Activated CD8-positive, alpha-beta memory T cell treated with anti-CD3 and anti-CD28 coated beads for 48 hours (primary cell): ENCODE measurements at regions not wholly inside any gene's neighbourhood (a gene's known extent, or its start where the extent isn't known, plus 50 kb on each side); places are given as distances from the start of the nearest gene placed in this dataset.
"Not testable (repeated sequence)": the region's sequence is repeated elsewhere in the genome, so short reads cannot be mapped to it uniquely, and the experiment has no call there.

Experiments
- DNase-seq, 3 experiments: peaks; one replicate each; pipeline ENCODE4 v3.0.0-alpha.2; 2020; ENCODE audit warnings: low read depth in 2 of 3, low spot score in 2 of 3

DNA sequence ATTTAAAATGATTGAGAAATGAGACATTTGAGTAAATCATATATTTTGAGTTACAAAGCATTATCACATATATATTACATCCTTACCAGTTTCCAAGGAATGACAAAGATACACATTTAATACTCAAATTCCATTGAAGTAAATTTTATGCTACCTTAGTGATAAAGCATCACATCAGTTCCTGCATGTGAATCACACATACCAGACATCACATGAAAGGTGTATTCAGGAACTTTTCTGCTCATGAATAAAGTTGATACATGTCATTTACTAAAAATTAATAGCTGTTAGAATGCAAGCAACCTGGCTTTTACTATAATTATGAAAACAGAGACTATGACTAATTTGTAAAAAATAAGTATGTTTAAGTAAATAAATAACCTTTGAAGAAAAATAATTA lies 548.8 kb upstream of the SLC39A10 start:
- no peak for DNase-seq

- DNase-seq: no peak
These were observed 550.2 kb upstream of the SLC39A10 start for GRCh38 chr2:195106681-195107380.

DNA sequence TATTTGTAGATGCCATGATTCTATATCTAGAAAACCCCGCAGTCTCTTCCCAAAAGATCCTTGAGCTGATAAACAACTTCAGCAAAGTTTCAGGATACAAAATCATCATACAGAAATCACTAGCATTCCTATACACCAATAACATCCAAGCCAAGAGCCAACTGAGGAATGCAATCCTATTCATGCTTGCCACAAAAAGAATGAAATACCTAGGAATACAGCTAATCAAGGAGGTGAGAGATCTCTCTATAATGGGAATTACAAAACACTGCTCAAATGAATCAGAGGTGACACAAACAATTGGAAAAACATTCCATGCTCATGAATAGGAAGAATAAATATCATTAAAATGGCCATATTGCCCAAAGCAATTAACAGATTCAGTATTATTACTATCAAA lies 551.4 kb upstream of the SLC39A10 start:
- no peak for DNase-seq

DNA sequence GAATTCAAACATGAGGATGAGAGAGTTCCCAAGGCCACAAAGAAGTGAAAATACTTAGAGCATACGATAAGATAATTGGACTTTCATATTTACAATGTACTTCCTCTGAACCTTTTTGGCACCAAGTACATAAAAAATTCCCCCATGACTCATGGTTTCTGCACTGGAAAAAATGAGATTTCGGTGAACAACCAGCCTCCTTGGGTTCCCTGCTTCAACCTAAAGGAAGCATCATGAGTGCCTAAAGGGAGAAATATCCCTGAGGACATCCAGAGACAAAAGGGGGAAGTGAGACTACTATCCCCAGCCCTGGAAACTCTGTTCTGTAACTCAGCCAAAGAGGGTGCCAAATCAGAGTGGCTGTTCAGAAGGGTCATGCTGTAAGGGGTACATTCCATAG lies 562.7 kb upstream of the SLC39A10 start:
- DNase-seq: no peak

GRCh38 chr2:195092341-195092740 lies 564.7 kb upstream of the SLC39A10 start:
- no peak for DNase-seq

GRCh38 chr2:195072806-195073205 lies 584.2 kb upstream of the SLC39A10 start:
- not testable (repeated sequence) for DNase-seq

DNA sequence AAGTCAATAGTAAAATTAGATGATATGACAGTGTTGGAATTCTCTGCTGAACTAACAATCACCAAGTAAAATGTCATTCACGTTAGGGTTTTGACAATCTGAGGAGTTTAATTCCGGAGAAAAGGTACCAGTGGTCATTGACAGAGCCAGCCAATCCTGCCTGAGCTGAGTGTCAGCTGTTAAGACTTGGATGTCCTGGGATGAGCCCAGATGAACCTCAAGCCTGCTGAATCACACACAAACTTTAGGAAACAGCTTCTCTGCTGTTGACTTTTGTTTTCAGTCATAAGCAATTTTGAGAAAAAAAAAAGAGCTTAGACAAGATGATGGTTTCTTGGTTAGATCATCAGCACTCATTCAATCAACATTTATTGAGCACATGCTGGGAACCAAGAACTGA lies 600.0 kb upstream of the SLC39A10 start:
- no peak for DNase-seq

DNA sequence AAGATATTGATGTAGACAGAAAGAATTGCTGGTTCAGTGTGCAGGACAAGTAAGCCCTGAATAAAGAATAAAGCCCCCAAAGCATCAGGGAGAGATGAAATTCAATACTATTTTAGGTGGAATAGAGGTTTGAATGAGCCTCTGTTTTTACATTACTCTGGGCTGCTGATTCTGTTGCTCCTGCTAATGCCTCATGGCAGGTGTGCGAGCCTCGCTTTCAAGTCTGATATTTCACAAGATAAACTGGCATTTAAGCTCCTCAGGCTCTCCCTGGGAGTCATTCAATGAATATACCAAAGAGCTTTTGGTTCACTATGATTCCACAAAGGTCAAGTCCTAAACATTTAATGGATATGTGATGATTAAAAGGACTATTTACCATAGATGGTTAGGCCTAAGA lies 601.0 kb upstream of the SLC39A10 start:
- DNase-seq: no peak

GRCh38 chr2:195051401-195051800 lies 605.6 kb upstream of the SLC39A10 start:
- no peak for DNase-seq

- DNase-seq: no peak
These were observed 607.5 kb upstream of the SLC39A10 start for GRCh38 chr2:195049372-195050031.

GRCh38 chr2:195047955-195048354 lies 609.1 kb upstream of the SLC39A10 start:
- DNase-seq: no peak

- no peak for DNase-seq
These were observed 612.2 kb upstream of the SLC39A10 start for GRCh38 chr2:195044801-195045200.

DNA sequence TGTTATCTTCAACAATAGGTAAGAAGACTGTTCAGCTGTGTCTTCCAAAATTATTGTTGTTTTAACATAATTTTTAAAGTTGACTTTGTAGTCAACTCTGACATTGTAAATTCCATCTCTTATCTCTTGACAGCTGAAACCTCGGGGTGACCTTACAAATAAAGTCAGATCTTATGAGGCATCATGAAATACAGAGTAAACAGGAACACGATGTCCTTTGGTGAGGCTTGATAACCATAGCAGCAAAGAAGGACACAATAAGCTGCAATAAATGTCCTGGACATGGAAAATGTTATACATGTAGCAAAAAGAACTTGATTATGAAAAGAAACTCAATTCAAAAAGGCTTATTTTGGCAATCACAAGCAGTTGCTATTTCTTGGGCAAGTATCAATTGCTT lies 618.9 kb upstream of the SLC39A10 start:
- DNase-seq: no peak

- no peak for DNase-seq
These were observed 620.0 kb upstream of the SLC39A10 start for GRCh38 chr2:195037045-195037444.

GRCh38 chr2:195031411-195031810 lies 625.6 kb upstream of the SLC39A10 start:
- DNase-seq: no peak

- DNase-seq: no peak
These were observed 627.0 kb upstream of the SLC39A10 start for GRCh38 chr2:195029804-195030654.

GRCh38 chr2:195027947-195028346 lies 629.1 kb upstream of the SLC39A10 start:
- DNase-seq: no peak

- DNase-seq: no peak
These were observed 630.8 kb upstream of the SLC39A10 start for GRCh38 chr2:195026261-195026660.

DNA sequence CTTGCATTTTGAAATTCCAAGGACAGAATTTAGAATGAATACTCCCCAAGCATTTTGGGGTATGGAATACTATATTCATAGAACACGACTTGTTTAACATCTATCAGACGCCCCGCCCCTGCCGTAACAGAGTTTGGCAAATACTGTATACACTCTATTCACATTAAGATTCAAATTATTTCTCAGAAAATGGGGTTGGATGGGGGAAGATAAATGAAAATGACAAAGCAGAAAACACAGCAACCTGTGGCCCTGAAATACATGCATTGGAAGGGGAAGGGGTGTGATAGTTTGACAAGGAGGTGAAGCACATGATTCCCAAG lies 634.6 kb upstream of the SLC39A10 start:
- DNase-seq: no peak

DNA sequence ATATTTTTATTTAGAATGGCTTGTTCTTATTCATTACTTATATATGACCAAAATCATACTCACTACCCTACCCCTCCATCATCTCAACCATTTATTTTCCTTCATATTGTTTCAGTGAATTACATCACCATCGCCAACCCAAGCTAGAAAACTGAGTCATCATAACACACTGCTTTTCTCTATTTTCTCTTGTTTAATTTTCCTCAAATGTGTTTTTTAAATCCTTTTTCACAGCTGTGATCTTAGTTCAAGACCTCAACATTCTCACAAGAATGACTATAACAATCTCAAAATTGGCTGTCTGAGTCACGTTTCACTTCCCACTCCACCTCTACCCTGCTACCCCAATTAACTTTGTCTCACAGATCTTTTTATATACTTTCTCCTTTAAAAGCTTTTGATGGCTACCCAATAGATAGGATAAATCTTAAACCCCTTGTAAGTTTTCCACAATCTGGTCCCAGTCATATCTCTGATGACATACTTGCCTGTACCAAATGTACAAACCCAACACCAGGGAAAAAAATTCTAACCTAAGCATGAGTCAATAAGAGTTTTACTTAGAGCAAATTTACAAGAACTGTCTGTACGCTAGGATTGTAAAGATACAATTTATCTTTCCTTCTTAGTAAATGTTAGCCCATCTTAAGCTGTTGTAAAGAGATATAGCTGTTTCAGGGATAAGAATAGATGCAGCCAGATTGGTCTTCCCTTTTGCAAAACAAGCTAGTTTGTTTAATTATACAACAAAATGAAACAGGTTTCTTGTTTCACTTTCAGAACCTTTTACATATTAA lies 635.1 kb upstream of the SLC39A10 start:
- DNase-seq: no peak

DNA sequence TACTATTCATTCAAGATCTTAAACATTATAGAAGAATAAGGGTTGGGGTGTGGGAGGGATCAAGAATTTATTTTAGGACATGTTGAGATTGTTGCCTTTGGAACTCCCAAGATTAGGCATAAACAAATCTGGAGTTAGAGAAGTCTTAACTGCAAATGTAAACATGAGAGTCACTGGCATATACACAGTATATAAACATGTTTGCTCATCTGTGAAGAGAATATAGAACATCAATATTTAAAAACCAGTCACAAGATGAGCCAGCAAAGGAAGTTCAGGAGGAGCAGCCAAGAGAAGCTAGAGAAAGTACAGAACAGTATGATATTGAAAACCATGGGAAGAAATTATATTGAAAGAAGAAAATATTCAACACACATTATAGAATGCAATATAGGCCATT lies 638.6 kb upstream of the SLC39A10 start:
- DNase-seq: no peak
